ENCODE measurements at regions not wholly inside any gene's neighbourhood (a gene's known extent, or its start where the extent isn't known, plus 50 kb on each side); places are given as distances from the start of the nearest gene placed in this dataset.

GRCh38 chr13:95360464-95361097, 59.3 kb upstream of the ABCC4 start:
- TF ChIP-seq JUND (IDR thresholded peaks at IDR 0.05; ENCODE audit: low read length) = no peak
- TF ChIP-seq JUN (IDR thresholded peaks at IDR 0.05; ENCODE audit: low read depth, low read length) = no peak
- no peak for TF ChIP-seq CTCF (IDR thresholded peaks at IDR 0.05; ENCODE audit: control extremely low read depth in 1 of 3, insufficient read depth in 1 of 3, low read depth in 1 of 3, low read length in 3 of 3)
- TF ChIP-seq EZH2 (IDR thresholded peaks at IDR 0.05; ENCODE audit: low read depth, low read length, severe bottlenecking) = no peak

Measured in H1 (cell line).